T-helper 9 cell (primary cell): ENCODE measurements at regions not wholly inside any gene's neighbourhood (a gene's known extent, or its start where the extent isn't known, plus 50 kb on each side); places are given as distances from the start of the nearest gene placed in this dataset.
"Not testable (repeated sequence)": the region's sequence is repeated elsewhere in the genome, so short reads cannot be mapped to it uniquely, and the experiment has no call there.

Experiments used
- DNase-seq: peaks from one replicate; pipeline ENCODE4 v3.0.0-alpha.2; 2020

DNA sequence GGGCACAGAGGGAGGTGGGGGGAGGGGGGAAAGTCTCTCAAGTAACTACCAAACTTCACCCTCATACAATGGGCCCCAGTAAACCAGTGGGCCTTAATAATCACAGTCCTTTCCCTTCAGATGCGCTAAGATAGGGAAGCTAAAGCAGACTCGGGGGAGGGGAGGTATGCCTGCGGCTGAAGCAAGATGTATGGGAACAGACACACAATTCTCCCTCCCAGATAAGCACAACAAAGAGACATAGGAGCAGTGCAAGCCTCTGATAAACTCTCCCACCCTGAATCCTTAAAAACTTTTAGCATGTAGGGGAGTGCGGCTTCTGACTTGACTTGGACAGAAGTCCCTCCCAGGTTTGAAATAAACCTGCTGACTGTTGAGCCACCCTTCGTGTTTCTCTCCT is 54.7 kb downstream of the PROP1 start:
- not testable (repeated sequence) for DNase-seq

GRCh38 chr5:177939246-177940171 is 56.5 kb downstream of the PROP1 start:
- not testable (repeated sequence) for DNase-seq

GRCh38 chr5:177938767-177939166 is 57.3 kb downstream of the PROP1 start:
- DNase-seq: not testable (repeated sequence)

DNA sequence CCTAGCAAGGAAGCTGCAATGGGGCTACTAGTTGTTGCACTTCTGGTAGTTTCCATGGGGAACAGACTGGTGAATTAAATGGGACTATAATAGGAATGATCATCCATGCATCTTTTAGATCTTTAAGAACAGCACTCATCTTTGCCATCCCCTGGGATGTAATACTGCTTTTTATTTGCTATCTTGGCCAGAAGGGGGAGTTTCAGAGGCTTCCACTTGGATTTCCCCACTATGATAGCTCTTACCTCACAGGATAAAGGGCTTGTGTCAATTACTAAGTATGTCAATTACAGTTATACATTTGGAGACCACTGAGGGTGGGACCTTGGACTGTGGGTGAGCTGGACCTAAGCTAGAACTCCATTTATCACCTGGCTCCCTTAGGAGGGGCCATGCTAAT is 61.8 kb downstream of the PROP1 start:
- DNase-seq: not testable (repeated sequence)

DNA sequence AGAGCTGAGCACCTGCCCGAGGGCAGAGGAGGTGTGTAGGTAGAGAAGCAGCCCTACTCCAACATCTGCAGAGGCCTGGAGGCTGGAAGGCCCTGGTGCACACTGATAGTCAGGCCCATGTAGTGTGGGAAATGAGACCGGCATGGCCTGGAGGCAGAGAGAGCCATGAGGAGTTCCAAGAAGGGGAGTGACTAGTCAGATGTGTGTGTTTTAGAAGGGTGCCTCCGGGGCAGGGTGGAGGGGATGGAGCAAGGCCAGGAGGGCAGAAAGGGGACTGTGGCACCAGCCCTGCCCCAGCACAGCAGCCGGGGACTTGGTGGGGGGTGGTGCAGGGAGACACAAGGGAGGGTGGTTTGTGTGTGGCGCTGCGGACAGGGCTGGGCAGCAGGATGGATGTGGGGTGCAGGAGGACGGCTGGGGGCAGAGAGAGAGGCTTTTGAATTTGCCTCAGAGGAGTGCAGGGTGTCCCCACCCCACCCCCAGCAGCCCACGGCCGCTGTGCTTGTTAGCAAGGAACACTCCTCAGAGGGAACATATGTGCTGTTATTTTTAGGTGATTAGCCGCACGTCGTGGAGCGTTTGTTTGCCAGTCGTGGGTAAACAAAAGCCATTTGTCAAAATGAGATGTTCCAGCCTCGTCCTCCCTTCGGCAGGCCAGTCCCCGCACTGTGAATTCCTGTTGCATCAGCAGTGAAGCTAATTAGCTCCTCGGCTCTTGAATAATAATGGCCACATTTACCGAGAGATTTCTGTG is 65.6 kb downstream of the PROP1 start:
- DNase-seq: not testable (repeated sequence)

DNA sequence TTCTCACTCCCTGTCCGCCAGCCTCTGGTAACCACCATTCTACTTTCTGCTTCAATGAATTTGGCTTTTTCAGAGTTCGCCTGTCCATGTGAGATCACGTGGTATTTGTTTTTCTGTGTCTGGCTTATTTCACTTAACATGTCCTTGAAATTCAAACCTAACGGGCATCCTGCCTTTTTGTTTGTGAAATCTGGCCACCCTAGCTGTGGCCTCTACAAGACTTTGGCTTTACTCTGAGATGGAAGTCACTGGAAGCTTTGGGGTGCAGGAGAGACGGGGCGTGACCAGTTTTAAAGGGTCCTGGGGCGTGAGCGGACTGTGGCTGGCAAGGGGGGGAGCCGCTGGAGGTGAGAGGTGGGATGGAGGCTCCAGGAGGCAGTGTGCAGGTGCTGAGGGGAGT is 66.4 kb downstream of the PROP1 start:
- not testable (repeated sequence) for DNase-seq

GRCh38 chr5:177927500-177927899 is 68.5 kb downstream of the PROP1 start:
- not testable (repeated sequence) for DNase-seq

DNA sequence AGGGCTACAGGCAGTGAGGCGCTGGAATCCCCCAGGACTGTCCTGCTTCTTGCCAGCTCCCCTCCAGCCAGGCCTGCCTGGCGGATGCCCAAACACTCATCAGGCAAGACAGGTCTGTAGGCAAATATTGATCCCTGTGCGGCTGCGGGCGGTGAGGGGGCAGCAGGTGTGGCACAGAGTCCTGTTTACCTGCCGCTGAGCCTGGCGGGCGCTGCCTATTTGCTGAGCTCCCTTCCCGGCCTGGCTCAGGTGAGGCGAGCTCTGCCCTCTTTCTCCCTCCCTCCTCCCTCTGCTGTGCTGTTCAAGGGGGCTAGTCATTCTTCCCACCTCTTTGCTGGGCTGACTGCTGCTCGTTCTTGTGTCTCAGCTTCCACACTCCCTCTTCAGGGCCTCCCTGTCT is 71.5 kb downstream of the PROP1 start:
- DNase-seq: not testable (repeated sequence)

DNA sequence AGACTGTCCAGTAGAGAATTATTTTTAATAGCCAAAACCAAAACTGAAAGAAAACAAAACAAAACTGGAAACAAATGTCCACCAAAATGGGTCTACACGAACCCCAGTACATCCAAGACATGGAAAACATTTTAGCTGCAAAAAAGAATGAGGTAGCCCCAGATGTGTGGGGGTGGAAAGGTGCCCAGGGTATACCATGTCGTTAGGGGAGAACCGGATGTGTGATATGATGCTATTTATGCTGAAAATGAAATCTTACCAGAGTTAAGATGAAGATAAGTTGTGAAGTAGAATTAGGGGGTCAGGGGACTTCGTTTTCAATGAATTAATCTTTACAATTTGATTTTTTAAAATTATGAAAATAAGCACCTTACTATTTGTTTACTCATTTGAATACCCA is 72.2 kb downstream of the PROP1 start:
- not testable (repeated sequence) for DNase-seq

DNA sequence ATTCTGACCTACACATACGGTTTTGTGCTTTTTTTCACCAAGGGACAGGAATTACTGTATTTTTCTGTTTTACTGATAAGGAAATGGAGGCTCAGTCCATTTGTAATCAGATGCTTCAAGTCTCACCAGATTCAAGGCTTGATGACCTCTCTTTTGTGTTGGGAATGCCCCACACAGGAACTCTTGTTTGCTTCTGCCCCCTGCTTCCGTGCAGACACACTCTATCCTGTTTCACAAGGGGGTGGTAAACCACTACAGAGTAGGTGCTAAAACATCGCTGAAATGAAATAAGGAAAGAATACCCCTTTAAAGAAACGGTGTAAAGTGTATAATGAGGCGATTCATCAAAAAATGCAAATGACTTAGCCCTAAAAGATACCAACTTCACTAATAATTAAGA is 72.9 kb downstream of the PROP1 start:
- not testable (repeated sequence) for DNase-seq

GRCh38 chr5:177909261-177909660 is 86.8 kb downstream of the PROP1 start:
- not testable (repeated sequence) for DNase-seq

DNA sequence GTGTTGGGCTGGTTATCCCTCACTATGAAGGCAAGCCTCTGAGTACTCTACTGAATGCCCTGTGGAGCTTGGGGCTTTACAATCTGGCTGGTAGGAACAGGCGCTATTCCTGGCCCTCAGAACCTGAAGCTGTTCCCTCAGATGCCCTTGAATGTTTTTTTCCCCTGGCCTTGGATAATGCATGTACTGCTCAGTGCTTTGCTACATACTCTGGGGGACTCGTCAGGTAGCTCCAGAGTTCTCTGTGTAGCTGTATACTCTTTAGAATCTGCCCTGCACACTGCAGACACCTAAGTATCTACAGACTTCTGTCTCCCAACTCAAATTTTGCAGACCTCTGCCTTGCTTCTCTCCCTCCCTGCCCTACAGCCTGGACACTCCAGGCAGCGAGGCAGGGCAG is 93.2 kb downstream of the PROP1 start:
- not testable (repeated sequence) for DNase-seq

DNA sequence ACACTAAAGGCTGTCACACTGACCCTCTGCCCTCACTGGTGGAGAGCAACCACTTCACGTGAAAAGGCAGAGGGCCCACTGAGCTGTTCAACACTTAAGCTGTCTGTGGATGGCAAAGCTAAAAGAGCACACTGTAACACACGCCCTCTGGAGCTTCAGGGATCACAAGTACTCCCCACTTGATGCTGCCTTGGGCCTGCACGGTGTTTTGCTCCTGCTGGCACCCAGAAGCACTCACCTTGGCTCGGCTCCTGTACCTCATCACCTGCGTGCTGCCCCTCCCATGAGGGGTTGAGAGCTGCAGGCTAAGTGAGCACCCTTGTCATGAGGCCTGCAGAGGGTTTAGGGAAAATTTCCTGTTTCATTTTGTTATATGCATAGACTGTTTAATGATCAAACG is 96.0 kb downstream of the PROP1 start:
- DNase-seq: not testable (repeated sequence)

GRCh38 chr5:177894681-177895453 is 101.2 kb downstream of the PROP1 start:
- not testable (repeated sequence) for DNase-seq

DNA sequence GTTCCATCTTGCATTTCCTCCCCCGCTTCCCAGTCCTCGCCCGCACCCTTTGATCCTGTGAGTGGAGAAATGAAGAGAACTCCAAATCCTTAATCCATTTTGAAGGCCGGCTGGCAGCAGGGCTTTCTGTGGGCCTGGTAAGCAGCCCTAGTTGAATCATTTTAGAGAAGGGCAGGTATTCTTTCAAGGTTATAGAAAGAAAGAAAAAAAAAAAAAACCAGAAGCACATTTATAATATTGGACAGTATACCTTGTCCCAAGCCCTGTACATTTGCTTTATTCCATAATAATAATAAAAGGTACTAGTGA is 103.7 kb downstream of the PROP1 start:
- not testable (repeated sequence) for DNase-seq

GRCh38 chr5:177891547-177892356 is 104.3 kb downstream of the PROP1 start:
- not testable (repeated sequence) for DNase-seq

GRCh38 chr5:177883295-177883694 is 100.6 kb upstream of the FAM153A start:
- DNase-seq: not testable (repeated sequence)

DNA sequence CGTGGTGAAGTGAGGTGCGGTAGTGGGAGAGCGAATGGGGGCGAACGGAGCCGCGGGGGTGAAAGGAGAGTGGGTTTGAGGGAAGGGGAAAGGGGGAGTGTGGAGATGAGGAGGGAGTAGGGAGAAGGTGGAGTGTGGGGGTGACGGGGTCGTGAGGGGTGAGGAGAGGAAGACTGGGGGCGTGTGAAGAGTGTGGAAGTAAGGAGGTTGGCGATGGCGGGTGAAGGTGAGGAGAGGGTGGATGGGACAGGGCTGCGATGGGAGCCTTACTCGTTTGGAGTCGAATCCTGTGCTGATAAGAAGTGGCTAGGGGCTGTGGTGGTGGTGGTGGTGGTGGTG is 93.2 kb upstream of the FAM153A start:
- not testable (repeated sequence) for DNase-seq

DNA sequence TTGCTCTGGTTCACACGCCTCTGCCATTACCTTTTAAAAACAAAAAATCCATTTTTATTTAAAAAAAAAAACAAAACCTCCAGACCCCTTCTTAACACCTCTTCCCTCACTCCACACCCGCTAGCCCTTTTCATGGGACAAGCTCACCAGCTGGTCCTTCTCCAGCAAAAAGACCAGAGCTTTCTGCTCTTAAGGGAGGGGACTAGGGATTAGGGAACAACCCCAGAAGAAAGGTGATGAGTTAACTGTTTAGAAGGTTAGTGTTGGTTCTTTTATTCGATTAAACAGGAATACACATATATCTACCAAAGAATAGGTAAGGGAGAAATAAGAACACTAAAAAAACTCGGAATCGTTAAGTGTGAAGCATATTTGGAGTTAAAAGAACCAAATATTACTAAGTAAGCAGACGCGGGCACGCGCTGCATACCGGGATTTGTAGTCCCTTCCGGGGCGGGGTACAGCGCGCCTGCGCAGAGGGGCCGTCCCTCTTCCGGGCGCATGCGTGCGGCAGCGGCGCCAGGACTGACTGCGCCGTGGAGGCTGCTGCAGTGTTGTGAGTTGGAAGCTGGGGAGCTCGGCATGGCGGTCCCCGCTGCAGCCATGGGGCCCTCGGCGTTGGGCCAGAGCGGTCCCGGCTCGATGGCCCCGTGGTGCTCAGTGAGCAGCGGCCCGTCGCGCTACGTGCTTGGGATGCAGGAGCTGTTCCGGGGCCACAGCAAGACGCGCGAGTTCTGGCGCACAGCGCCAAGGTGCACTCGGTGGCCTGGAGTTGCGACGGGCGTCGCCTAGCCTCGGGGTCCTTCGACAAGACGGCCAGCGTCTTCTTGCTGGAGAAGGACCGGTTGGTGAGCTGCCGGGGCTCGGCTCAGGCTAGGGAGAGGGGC is 92.6 kb upstream of the FAM153A start:
- peak; percentile 2 for DNase-seq

- DNase-seq: not testable (repeated sequence)
Observed at GRCh38 chr5:177863822-177864446, 81.2 kb upstream of the FAM153A start.
